Stimulated activated naive B cell treated with anti-CD40 and anti-IgM and Interleukin-4, amounts not matched to agents 10 μg/mL and 1 μg/mL and 100 μg/mL, for 72 hours (primary cell): ENCODE measurements at regions not wholly inside any gene's neighbourhood (a gene's known extent, or its start where the extent isn't known, plus 50 kb on each side); places are given as distances from the start of the nearest gene placed in this dataset.

Experiments
- ATAC-seq, 2 donors: fragments of 150-1000 bp; cut with Tn5 transposase; replicated peaks; 2 replicates each; pipeline ENCODE4 v1.10.0; 2021; ENCODE audit warnings: moderate library complexity in 1 of 2
- DNase-seq: peaks from one replicate; pipeline ENCODE4 v3.0.0; 2021
- H3K27ac Mint-ChIP-seq: one replicate; pipeline ENCODE4 v1.8.0; 2022; ENCODE audit warnings: mild to moderate bottlenecking, mixed read lengths
- H3K27me3 Mint-ChIP-seq, 2 donors: one replicate each; pipeline ENCODE4 v1.8.0; 2022; ENCODE audit warnings: mixed read lengths in 2 of 2
- H3K36me3 Mint-ChIP-seq, 2 donors: one replicate each; pipeline ENCODE4 v1.8.0; 2022; ENCODE audit warnings: mixed read lengths in 2 of 2, mild to moderate bottlenecking in 1 of 2
- H3K4me1 Mint-ChIP-seq, 2 donors: one replicate each; pipeline ENCODE4 v1.8.0; 2022; ENCODE audit warnings: mixed read lengths in 2 of 2, mild to moderate bottlenecking in 1 of 2
- H3K4me3 Mint-ChIP-seq, 2 donors: one replicate each; pipeline ENCODE4 v1.8.0; 2022; ENCODE audit warnings: mild to moderate bottlenecking in 2 of 2, mixed read lengths in 2 of 2, moderate library complexity in 1 of 2
- H3K9me3 Mint-ChIP-seq, 2 donors: one replicate each; pipeline ENCODE4 v1.8.0; 2022; ENCODE audit warnings: mixed read lengths in 2 of 2, mild to moderate bottlenecking in 1 of 2

DNA sequence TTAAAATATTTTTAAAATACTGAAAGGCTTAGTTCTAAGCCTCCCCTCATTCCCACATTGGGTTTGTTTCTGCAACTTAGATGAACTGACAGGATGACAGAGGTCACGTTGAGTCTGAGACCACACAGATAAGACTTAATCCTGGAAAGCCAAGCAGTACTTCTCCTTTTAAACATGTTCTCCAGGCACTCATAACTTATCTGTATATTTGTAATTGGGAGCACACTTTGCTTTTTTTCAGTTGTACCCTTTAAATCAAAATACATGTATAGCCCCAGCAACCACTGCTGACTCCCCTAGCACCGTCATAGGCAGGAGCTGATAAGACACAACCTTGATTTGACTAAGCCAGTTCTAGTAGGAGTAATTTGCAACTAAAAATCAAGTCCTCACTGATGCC is 394.8 kb downstream of the PID1 start:
- no peaks in the 10 kb centered on the region for H3K27me3 Mint-ChIP-seq
- H3K4me3 Mint-ChIP-seq, result no peak overlapping the region
- H3K9me3 Mint-ChIP-seq, result peaks cover 0 to 5% of the 10 kb centered on the region in 2 donors
- ATAC-seq, result no peak
- H3K4me1 Mint-ChIP-seq, result no peaks in the 10 kb centered on the region
- H3K27ac Mint-ChIP-seq, result no peak overlapping the region
- DNase-seq, result no peak
- no peaks in the 10 kb centered on the region for H3K36me3 Mint-ChIP-seq

DNA sequence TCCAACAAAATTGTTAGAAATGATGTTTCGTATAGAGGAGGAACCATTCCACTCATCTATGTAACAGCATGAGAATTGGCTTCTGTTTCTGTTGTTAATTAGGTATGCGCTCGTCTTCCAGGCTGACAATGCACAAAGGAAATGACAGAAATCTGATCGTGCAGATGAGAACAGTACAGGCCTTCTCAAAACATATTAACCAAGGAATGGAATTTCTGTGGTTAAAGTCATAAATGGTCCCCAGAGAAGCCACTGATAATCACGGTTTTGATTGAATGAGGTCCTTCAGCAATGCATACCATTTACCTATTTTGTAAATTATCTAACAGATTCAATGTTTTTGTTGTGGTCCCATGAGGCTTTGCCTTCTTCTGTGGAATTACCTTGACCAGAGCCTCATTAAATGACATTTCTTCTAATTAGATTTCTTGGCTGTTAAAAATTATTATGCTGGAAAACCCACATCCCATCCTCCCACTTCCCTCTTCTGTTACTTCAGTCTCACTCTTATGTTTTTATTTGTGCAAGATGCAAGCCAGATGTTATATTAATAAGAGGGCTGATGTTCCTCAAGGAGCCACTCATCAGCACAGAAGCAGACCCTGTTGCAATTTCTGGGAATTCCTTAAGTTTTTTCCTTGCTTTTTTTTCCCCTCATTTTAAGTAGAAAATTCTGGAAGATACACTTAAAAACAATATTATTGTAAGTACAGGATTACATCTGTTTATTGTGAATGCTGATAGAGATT is 395.8 kb downstream of the PID1 start:
- DNase-seq, result no peak
- Mint-ChIP-seq H3K4me3 (no peak overlapping the region), H3K36me3 (no peaks in the 10 kb centered on the region), H3K27me3 (no peaks in the 10 kb centered on the region), H3K9me3 (peaks cover 0 to 5% of the 10 kb centered on the region in 2 donors), H3K27ac (no peak overlapping the region), H3K4me1 (no peaks in the 10 kb centered on the region)
- ATAC-seq, result no peak

DNA sequence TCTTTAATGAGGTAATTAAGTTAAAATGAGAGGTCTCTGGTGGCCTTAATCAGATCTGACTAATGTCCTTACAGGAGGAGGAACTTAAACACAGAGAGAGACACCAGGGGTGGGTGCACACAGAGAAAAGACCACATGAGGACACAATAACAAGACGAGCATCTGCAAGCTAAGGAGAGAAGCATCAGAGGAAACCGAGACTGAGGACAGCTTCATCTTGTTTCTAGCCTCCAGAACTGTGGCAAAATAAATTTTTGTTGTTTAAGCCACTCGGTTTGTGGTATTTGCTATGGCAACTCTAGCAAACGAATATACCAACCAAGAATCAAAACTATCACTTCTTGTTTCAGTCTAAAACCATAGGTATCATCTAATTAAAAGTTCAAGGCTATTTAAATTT is 400.1 kb downstream of the PID1 start:
- no peak for ATAC-seq
- Mint-ChIP-seq H3K4me1 (no peaks in the 10 kb centered on the region), H3K4me3 (no peak overlapping the region), H3K27me3 (no peaks in the 10 kb centered on the region), H3K9me3 (peaks cover 6 to 7% of the 10 kb centered on the region in 2 donors), H3K27ac (no peak overlapping the region), H3K36me3 (no peaks in the 10 kb centered on the region)
- DNase-seq, result no peak

GRCh38 chr2:228869636-228870264 is 401.3 kb downstream of the PID1 start:
- H3K9me3 Mint-ChIP-seq, result peaks cover 6 to 9% of the 10 kb centered on the region in 2 donors
- H3K4me3 Mint-ChIP-seq, result no peak overlapping the region
- H3K36me3 Mint-ChIP-seq, result no peaks in the 10 kb centered on the region
- no peaks in the 10 kb centered on the region for H3K27me3 Mint-ChIP-seq
- DNase-seq (no peak), ATAC-seq (no peak)
- no peak overlapping the region for H3K27ac Mint-ChIP-seq
- no peaks in the 10 kb centered on the region for H3K4me1 Mint-ChIP-seq

DNA sequence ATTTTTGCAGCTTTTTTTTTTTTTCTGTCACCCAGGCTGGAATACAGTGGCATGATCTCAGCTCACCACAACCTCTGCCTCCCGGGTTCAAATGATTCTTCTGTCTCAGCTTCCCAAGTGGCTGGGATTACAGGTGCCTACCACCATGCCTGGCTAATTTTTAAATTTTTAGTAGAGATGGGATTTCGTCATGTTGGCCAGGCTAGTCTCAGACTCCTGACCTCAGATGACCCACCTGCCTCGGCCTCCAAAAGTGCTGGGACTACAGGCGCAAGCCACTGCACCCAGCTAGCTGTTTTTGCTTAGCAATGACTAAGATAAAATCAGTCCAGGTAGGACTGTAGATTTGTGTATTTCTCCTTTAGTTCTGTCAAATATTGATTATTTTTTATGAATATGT is 403.7 kb downstream of the PID1 start:
- H3K27me3 Mint-ChIP-seq, result no peaks in the 10 kb centered on the region
- no peak for DNase-seq
- no peak overlapping the region for H3K4me3 Mint-ChIP-seq
- H3K27ac Mint-ChIP-seq, result no peak overlapping the region
- no peaks in the 10 kb centered on the region for H3K36me3 Mint-ChIP-seq
- H3K9me3 Mint-ChIP-seq, result peaks cover 6 to 13% of the 10 kb centered on the region in 2 donors
- ATAC-seq, result no peak
- H3K4me1 Mint-ChIP-seq, result no peaks in the 10 kb centered on the region

DNA sequence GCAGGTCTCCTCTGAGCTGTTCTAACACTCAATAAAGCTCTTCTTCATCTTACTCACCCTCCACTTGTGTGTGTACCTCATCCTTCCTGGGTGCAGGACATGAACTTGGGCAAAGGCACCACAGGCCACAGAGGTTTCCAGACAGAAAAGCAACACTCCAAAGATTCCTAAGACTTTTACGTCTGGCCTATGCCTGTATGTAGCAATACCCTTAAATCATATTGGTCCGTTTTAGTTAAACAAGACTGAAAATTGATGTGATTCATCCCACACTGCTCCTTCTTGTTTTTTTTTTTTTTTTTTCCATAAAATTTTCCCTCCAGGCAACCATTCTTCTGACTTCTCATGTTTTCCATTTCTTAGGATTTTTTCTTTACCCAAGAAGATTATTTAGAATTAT is 404.3 kb downstream of the PID1 start:
- ATAC-seq, result no peak
- H3K27ac Mint-ChIP-seq, result no peak overlapping the region
- H3K27me3 Mint-ChIP-seq, result no peaks in the 10 kb centered on the region
- DNase-seq, result no peak
- no peak overlapping the region for H3K4me3 Mint-ChIP-seq
- H3K4me1 Mint-ChIP-seq, result no peaks in the 10 kb centered on the region
- H3K9me3 Mint-ChIP-seq, result peaks cover 6 to 11% of the 10 kb centered on the region in 2 donors
- H3K36me3 Mint-ChIP-seq, result no peaks in the 10 kb centered on the region

- no peaks in the 10 kb centered on the region for H3K36me3 Mint-ChIP-seq
- no peak for DNase-seq
- no peaks in the 10 kb centered on the region for H3K4me1 Mint-ChIP-seq
- ATAC-seq, result no peak
- H3K27ac Mint-ChIP-seq, result no peak overlapping the region
- no peak overlapping the region for H3K4me3 Mint-ChIP-seq
- H3K27me3 Mint-ChIP-seq, result no peaks in the 10 kb centered on the region
- peaks cover 6 to 11% of the 10 kb centered on the region in 2 donors for H3K9me3 Mint-ChIP-seq
Measured at GRCh38 chr2:228866044-228866443, 405.0 kb downstream of the PID1 start.

DNA sequence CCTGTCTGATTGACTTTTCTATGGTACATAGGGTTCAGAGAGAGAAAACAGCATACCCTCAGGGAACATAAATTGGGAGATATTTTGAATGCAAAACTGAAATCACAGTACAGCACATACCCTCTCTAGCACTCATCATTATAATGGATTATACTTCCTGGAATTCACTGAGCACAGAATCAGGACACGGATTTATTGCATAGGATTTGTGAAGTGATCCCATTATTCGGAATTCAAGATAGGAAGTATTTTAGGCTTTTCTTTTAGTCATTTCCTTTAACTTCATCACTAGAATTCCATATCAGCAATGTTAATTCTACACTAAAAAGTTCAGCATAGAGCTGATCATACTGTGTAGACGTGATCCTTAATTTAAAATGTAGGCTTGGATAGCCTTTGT is 407.0 kb downstream of the PID1 start:
- no peak overlapping the region for H3K4me3 Mint-ChIP-seq
- no peaks in the 10 kb centered on the region for H3K27me3 Mint-ChIP-seq
- peaks cover 3 to 11% of the 10 kb centered on the region in 2 donors for H3K9me3 Mint-ChIP-seq
- no peaks in the 10 kb centered on the region for H3K4me1 Mint-ChIP-seq
- H3K36me3 Mint-ChIP-seq, result no peaks in the 10 kb centered on the region
- ATAC-seq (no peak), DNase-seq (no peak)
- H3K27ac Mint-ChIP-seq, result no peak overlapping the region

DNA sequence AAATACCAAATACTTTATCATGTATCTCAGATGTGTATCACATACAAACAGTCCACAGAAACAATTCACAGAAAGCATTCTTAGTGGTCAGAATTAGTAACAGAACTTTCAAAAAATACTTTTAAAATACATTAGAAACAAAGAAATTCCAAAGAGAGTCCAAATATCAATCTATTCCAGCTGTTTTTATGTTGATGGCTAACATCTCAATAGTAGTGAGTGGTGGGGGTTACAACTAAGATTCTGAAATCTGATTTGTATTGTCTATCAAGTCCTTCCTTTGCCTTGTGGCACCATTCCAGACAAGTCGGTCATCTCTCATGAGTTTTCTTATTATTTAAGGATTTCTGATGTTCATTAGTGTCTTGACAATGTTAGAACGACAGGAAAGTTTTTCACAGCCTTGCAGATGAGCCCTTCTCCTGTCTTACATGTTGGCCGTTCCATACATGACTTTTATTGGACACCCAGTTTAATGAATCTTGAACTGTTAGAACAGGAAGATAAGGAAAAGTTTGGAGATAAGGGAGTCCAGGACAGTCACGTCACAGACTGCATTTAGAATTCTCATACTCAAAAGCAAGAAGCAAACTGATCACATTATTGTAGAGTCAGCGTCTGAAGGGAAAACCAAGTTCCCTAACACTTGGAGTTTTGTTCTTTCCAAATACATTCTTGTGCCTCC is 410.3 kb downstream of the PID1 start:
- Mint-ChIP-seq H3K27me3 (no peaks in the 10 kb centered on the region), H3K36me3 (no peaks in the 10 kb centered on the region), H3K4me1 (no peaks in the 10 kb centered on the region), H3K27ac (no peak overlapping the region), H3K9me3 (peaks cover 0 to 8% of the 10 kb centered on the region in 2 donors), H3K4me3 (no peak overlapping the region)
- no peak for DNase-seq
- no peak for ATAC-seq

DNA sequence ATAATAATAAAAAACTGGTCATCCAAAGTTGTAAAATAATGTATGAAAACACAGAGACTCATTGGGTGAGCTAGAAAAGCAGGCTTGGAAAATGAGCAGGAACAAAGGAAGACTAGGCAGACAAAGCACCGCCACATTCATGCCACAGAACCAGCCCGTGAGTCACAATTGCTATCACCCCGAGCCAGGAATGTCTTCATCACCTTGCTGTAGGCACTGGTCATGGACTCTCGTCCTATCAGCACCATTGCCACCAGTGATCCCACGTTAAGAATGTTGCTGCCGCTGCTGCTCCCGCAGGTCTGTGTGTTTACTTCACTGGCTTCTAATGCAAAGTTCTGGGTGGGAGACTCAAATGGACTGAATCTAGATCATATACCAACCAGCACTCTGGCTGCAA is 417.9 kb downstream of the PID1 start:
- H3K4me1 Mint-ChIP-seq, result no peaks in the 10 kb centered on the region
- no peak overlapping the region for H3K27ac Mint-ChIP-seq
- no peak for DNase-seq
- no peaks in the 10 kb centered on the region for H3K36me3 Mint-ChIP-seq
- peaks cover 0 to 2% of the 10 kb centered on the region in 2 donors for H3K9me3 Mint-ChIP-seq
- no peak for ATAC-seq
- H3K4me3 Mint-ChIP-seq, result no peak overlapping the region
- no peaks in the 10 kb centered on the region for H3K27me3 Mint-ChIP-seq

DNA sequence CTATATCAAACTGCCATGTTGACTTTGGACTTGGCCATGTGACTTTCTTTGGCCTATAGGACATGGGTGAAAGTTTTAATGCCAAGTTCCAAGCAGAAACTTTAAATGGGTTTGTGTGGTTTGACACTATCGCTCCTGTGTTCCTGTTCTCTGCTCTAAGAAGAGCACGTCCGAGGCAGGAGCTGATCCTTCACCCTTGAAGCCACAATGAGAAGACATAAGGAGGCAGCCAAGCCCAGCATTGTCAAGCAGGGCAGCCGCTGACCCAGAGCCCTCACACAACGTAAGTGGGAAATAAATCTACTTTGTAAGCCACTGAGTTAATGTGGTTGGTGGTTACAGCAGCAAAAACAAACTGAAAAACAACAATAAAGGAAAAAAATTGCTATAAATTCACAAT is 422.4 kb downstream of the PID1 start:
- Mint-ChIP-seq H3K27me3 (no peaks in the 10 kb centered on the region), H3K9me3 (peaks cover 0 to 1% of the 10 kb centered on the region in 2 donors), H3K4me1 (no peaks in the 10 kb centered on the region), H3K27ac (no peak overlapping the region), H3K4me3 (no peak overlapping the region), H3K36me3 (no peaks in the 10 kb centered on the region)
- ATAC-seq (no peak), DNase-seq (no peak)

DNA sequence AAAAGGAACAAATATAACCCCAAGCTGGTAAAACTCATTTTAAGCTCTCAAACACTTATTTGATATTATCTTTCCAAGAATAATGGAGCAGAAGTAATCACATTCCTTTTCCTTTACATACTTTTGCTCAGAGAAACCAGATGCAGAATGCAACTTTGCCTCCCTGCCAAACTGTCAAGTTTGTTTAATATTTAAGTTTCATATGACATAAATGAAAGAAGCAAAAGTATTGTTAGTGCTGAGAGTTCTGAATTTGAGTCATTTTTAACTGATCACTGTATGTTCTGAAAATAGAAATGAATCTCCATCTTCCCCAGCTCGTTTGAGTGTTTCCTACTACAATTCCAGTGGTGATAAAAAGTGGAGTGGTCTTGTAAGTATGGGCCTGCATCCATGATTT is 423.4 kb downstream of the PID1 start:
- Mint-ChIP-seq H3K9me3 (peaks cover 0 to 1% of the 10 kb centered on the region in 2 donors), H3K27me3 (no peaks in the 10 kb centered on the region), H3K27ac (no peak overlapping the region), H3K4me3 (no peak overlapping the region), H3K4me1 (no peaks in the 10 kb centered on the region), H3K36me3 (no peaks in the 10 kb centered on the region)
- no peak for DNase-seq
- ATAC-seq, result no peak

DNA sequence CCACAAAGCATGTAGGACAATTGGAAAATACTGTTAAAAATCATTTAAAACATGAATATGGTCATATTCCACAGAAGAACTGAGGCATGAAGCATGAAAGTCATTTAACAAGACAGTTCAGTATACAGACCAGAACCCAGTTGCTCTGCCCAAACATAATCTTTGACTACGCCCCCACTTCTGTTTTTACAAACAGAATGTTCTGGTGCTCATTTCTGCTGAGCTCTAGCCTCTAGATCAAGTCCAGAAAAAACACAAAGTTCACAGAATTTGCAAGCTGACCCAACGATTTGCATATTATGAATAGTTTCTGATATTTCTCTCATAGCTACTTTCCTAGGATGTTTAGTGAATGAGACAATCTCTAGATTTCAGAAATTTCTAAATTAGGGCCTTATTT is 424.9 kb downstream of the PID1 start:
- Mint-ChIP-seq H3K27me3 (no peaks in the 10 kb centered on the region), H3K27ac (no peak overlapping the region), H3K9me3 (peaks cover 0 to 4% of the 10 kb centered on the region in 2 donors), H3K4me1 (no peaks in the 10 kb centered on the region), H3K4me3 (no peak overlapping the region), H3K36me3 (no peaks in the 10 kb centered on the region)
- no peak for DNase-seq
- no peak for ATAC-seq

- H3K4me3 Mint-ChIP-seq, result no peak overlapping the region
- no peaks in the 10 kb centered on the region for H3K36me3 Mint-ChIP-seq
- H3K9me3 Mint-ChIP-seq, result peaks cover 0 to 4% of the 10 kb centered on the region in 2 donors
- no peaks in the 10 kb centered on the region for H3K4me1 Mint-ChIP-seq
- ATAC-seq (no peak), DNase-seq (no peak)
- H3K27ac Mint-ChIP-seq, result no peak overlapping the region
- no peaks in the 10 kb centered on the region for H3K27me3 Mint-ChIP-seq
Measured at GRCh38 chr2:228845162-228845925, 425.7 kb downstream of the PID1 start.
